ENCODE measurements at regions not wholly inside any gene's neighbourhood (a gene's known extent, or its start where the extent isn't known, plus 50 kb on each side); places are given as distances from the start of the nearest gene placed in this dataset.

- TF ChIP-seq KLF9 (tag by site-specific recombination; IDR thresholded peaks at IDR 0.05; ENCODE audit: low read depth) (no peak), ZBTB20 (tag by site-specific recombination; IDR thresholded peaks at IDR 0.05) (no peak), GLI2 (tag by site-specific recombination; IDR thresholded peaks at IDR 0.05; ENCODE audit: borderline replicate concordance, low read depth) (no peak)
These were observed 279.6 kb upstream of the FTMT start (continued) for GRCh38 chr5:121572061-121572460.

GRCh38 chr5:121573721-121574382, 277.8 kb upstream of the FTMT start:
- H3K9me3 ChIP-seq (ENCODE audit: control insufficient read depth, insufficient read depth, low read depth, low read length), result no peaks in the 10 kb centered on the region
- H3K4me3 ChIP-seq (ENCODE audit: low read depth, low read length), result no peak overlapping the region
- no peaks in the 10 kb centered on the region for H3K4me1 ChIP-seq (ENCODE audit: control insufficient read depth, insufficient read depth, low read length)
- H3K36me3 ChIP-seq (ENCODE audit: control insufficient read depth in 2 of 2, insufficient read depth in 1 of 2, low read length in 2 of 2), result no peaks in the 10 kb centered on the region
- H3K27ac ChIP-seq (ENCODE audit: extremely low read depth, low read depth, low read length), result no peak overlapping the region
- POLR2A ChIA-PET, result no interaction called here
- TF ChIP-seq ZNF621 (tag by site-specific recombination; IDR thresholded peaks at IDR 0.05) (no peak), SALL2 (tag by site-specific recombination; IDR thresholded peaks at IDR 0.05; ENCODE audit: borderline replicate concordance) (no peak), ZFP41 (tag by site-specific recombination; IDR thresholded peaks at IDR 0.05; ENCODE audit: borderline replicate concordance) (no peak), ZBTB7A (tag by site-specific recombination; IDR thresholded peaks at IDR 0.05; ENCODE audit: low read depth) (no peak), BCL6B (tag by site-specific recombination; IDR thresholded peaks at IDR 0.05) (no peak), ZNF133 (tag by site-specific recombination; IDR thresholded peaks at IDR 0.05) (no peak), ZNF221 (tag by site-specific recombination; IDR thresholded peaks at IDR 0.05; ENCODE audit: borderline replicate concordance) (no peak), ZNF830 (tag by site-specific recombination; IDR thresholded peaks at IDR 0.05; ENCODE audit: low read depth) (no peak), ZNF549 (tag by site-specific recombination; IDR thresholded peaks at IDR 0.05) (no peak)
- CTCF ChIA-PET, result no interaction called here

- H3K9me3 ChIP-seq (ENCODE audit: control insufficient read depth, insufficient read depth, low read depth, low read length), result no peaks in the 10 kb centered on the region
- CTCF ChIA-PET, result no interaction called here
- H3K36me3 ChIP-seq (ENCODE audit: control insufficient read depth in 2 of 2, insufficient read depth in 1 of 2, low read length in 2 of 2), result no peaks in the 10 kb centered on the region
- no peak overlapping the region for H3K4me3 ChIP-seq (ENCODE audit: low read depth, low read length)
- no peak overlapping the region for H3K27ac ChIP-seq (ENCODE audit: extremely low read depth, low read depth, low read length)
- POLR2A ChIA-PET, result no interaction called here
- H3K4me1 ChIP-seq (ENCODE audit: control insufficient read depth, insufficient read depth, low read length), result no peaks in the 10 kb centered on the region
- TF ChIP-seq ZNF19 (tag by site-specific recombination; IDR thresholded peaks at IDR 0.05; ENCODE audit: low read depth) (no peak), ZNF704 (tag by site-specific recombination; IDR thresholded peaks at IDR 0.05) (no peak), ZNF629 (tag by site-specific recombination; IDR thresholded peaks at IDR 0.05) (no peak), GLIS1 (tag by site-specific recombination; IDR thresholded peaks at IDR 0.05) (no peak), SCRT1 (tag by site-specific recombination; IDR thresholded peaks at IDR 0.05; ENCODE audit: borderline replicate concordance) (no peak), ZNF24 (tag by site-specific recombination; IDR thresholded peaks at IDR 0.05) (no peak), ZNF114 (tag by site-specific recombination; IDR thresholded peaks at IDR 0.05) (no peak), CTCF (tag by site-specific recombination; IDR thresholded peaks at IDR 0.05) (no peak), ZBTB6 (tag by site-specific recombination; IDR thresholded peaks at IDR 0.05) (no peak), ZNF214 (tag by site-specific recombination; IDR thresholded peaks at IDR 0.05; ENCODE audit: borderline replicate concordance) (no peak), ZNF426 (tag by site-specific recombination; IDR thresholded peaks at IDR 0.05) (no peak), ZNF292 (tag by site-specific recombination; IDR thresholded peaks at IDR 0.05; ENCODE audit: borderline replicate concordance, low read depth) (no peak), TSHZ1 (tag by site-specific recombination; IDR thresholded peaks at IDR 0.05; ENCODE audit: borderline replicate concordance) (no peak)
These were observed 270.1 kb upstream of the FTMT start for GRCh38 chr5:121581588-121581987.
